Stomach (tissue), 4 donors: ENCODE measurements at regions not wholly inside any gene's neighbourhood (a gene's known extent, or its start where the extent isn't known, plus 50 kb on each side); places are given as distances from the start of the nearest gene placed in this dataset.

Experiments
- EP300 ChIP-seq: sonication (generic); formaldehyde crosslinking; IDR thresholded peaks from one replicate; pipeline ENCODE4 v1.6.1; 2017; ENCODE audit warnings: antibody characterized with exemption
- POLR2A ChIP-seq, 4 donors: fragments of 450-650 bp; IDR thresholded peaks; one replicate each; pipeline ENCODE4 v1.6.1; 2016; ENCODE audit warnings: antibody characterized with exemption in 4 of 4, control low read depth in 2 of 4, mild to moderate bottlenecking in 1 of 4, moderate library complexity in 1 of 4
- POLR2AphosphoS5 ChIP-seq, 3 donors: sonication (generic); formaldehyde crosslinking; IDR thresholded peaks; one replicate each; pipeline ENCODE4 v1.6.1; 2016; ENCODE audit warnings: antibody characterized with exemption in 3 of 3
- TF ChIP-seq, protein P1 (sequence below), 7 experiments: fragments of 450-650 bp in 4 of 7; fragments of 200-600 bp in 3 of 7; sonication (generic) in 3 of 7; IDR thresholded peaks; one replicate each; pipeline ENCODE4 v1.5.1; 2016 to 2019; ENCODE audit warnings: antibody characterized with exemption in 7 of 7, control low read depth in 2 of 7, mild to moderate bottlenecking in 1 of 7

GRCh38 chr13:59371229-59371628, 792.5 kb downstream of the DIAPH3 start:
- no peak for TF ChIP-seq EP300
- TF ChIP-seq, protein P1, sequence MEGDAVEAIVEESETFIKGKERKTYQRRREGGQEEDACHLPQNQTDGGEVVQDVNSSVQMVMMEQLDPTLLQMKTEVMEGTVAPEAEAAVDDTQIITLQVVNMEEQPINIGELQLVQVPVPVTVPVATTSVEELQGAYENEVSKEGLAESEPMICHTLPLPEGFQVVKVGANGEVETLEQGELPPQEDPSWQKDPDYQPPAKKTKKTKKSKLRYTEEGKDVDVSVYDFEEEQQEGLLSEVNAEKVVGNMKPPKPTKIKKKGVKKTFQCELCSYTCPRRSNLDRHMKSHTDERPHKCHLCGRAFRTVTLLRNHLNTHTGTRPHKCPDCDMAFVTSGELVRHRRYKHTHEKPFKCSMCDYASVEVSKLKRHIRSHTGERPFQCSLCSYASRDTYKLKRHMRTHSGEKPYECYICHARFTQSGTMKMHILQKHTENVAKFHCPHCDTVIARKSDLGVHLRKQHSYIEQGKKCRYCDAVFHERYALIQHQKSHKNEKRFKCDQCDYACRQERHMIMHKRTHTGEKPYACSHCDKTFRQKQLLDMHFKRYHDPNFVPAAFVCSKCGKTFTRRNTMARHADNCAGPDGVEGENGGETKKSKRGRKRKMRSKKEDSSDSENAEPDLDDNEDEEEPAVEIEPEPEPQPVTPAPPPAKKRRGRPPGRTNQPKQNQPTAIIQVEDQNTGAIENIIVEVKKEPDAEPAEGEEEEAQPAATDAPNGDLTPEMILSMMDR (IDR thresholded peaks at IDR 0.05): no peak
- no peak for TF ChIP-seq POLR2AphosphoS5 (IDR thresholded peaks at IDR 0.05)
- TF ChIP-seq POLR2A (IDR thresholded peaks at IDR 0.05): no peak
